T-helper 17 cell (primary cell): ENCODE measurements at regions not wholly inside any gene's neighbourhood (a gene's known extent, or its start where the extent isn't known, plus 50 kb on each side); places are given as distances from the start of the nearest gene placed in this dataset.
"Not testable (repeated sequence)": the region's sequence is repeated elsewhere in the genome, so short reads cannot be mapped to it uniquely, and the experiment has no call there.

ENCODE experiments used
- ATAC-seq: fragments of 150-1000 bp; cut with Tn5 transposase; 2 replicates; pipeline ENCODE4 v1.10.0; 2021; ENCODE audit warnings: mild to moderate bottlenecking, moderate library complexity
- DNase-seq, 3 donors: peaks; one replicate each; pipeline versions ENCODE4 v3.0.0 to v3.0.0-alpha.2; 2020 to 2021
- H3K9me3 ChIP-seq: one replicate; pipeline ENCODE4 v1.7.0; 2013; ENCODE audit warnings: low read length, mild to moderate bottlenecking; ENCODE audit not compliant: control insufficient read depth, poor library complexity, severe bottlenecking
- H3K27ac Mint-ChIP-seq: one replicate; pipeline ENCODE4 v1.8.0; 2022; ENCODE audit warnings: mild to moderate bottlenecking, moderate library complexity, mixed read lengths
- H3K27me3 Mint-ChIP-seq: one replicate; pipeline ENCODE4 v1.8.0; 2022; ENCODE audit warnings: mixed read lengths
- H3K36me3 Mint-ChIP-seq: one replicate; pipeline ENCODE4 v1.8.0; 2022; ENCODE audit warnings: low read depth, mixed read lengths
- H3K4me1 Mint-ChIP-seq: one replicate; pipeline ENCODE4 v1.8.0; 2022; ENCODE audit warnings: mild to moderate bottlenecking, mixed read lengths
- H3K4me3 Mint-ChIP-seq: one replicate; pipeline ENCODE4 v1.8.0; 2022; ENCODE audit warnings: mild to moderate bottlenecking, moderate library complexity, mixed read lengths

DNA sequence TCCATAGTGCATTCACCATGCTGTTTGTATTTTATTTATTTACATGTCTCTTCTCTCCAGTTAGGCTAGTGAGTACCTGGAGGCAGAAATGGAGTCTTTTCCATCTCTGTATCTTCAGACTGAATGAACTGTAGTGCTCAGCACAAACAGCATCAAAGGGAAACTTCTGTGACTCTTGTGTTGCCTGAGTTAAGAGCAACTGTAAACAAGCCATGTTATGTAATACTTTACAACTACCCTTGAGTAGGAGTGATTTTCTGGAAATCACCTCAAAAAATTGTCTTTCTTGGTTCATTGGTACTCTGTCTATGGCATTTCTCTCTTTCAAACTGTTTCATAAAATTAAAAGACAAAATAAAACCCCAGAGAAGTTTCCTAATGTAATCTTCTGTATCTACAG is 258.3 kb downstream of the CGGBP1 start:
- peaks cover 8% of the 10 kb centered on the region for H3K4me1 Mint-ChIP-seq
- H3K9me3 ChIP-seq = peaks cover 3% of the 10 kb centered on the region
- peaks cover 42% of the 10 kb centered on the region for H3K27me3 Mint-ChIP-seq
- peaks cover 7% of the 10 kb centered on the region for H3K36me3 Mint-ChIP-seq
- no peak overlapping the region for H3K4me3 Mint-ChIP-seq
- DNase-seq (no peak), ATAC-seq (peak; percentile 28)
- no peak overlapping the region for H3K27ac Mint-ChIP-seq

DNA sequence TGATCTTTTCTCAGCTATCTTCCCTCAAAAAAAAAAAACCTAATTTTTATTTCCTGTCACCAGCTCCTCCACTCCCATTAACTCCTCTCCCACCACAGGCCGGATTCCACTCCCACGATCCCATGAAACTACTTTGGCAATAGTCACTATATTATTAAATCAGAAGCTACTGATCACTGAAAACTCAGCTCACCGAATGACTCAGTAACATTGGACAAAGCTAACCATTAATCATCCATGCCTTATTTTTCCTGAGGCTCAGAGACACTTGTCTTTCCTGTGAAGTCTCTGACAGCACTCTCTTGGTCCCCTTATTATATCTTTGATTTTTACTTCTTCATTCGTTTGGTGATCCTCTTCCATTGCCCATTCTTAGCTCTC is 260.2 kb downstream of the CGGBP1 start:
- no peak for DNase-seq

DNA sequence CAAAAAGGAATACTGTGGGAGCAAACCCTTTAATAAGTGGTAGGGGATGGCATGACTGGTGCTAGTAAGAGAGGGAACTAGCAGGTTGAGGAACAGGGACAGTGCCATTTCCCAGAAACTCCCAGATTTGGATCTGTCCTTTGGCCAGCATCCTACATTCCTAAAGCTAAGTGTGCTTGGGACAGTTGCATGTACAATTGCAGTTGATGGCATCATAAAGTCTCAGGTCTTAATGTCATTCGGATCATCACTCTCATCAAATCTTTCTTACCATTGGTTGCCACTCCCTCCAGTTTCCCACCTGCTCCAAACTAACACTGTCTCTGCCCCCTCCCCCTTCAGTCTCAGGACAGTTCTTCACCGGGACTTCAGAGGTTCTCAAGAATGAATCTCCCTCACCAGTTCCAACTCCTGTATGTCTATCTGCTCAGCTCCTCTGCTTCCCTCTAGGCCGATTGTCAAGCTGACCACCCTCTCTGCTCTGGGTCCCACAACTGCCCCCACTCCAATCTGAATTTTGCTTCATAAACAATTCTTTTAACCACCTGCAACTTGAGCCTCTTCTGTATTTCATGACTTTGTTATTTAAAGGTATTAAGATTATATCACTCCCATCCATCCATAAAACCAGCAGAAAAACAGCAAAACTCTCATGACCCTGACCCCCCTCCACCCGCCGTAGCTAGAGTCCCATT is 260.8 kb downstream of the CGGBP1 start:
- no peak overlapping the region for H3K27ac Mint-ChIP-seq
- H3K27me3 Mint-ChIP-seq = peaks cover 55% of the 10 kb centered on the region
- peaks cover 3% of the 10 kb centered on the region for H3K9me3 ChIP-seq
- peaks cover 10% of the 10 kb centered on the region for H3K36me3 Mint-ChIP-seq
- ATAC-seq (no peak), DNase-seq (no peak)
- H3K4me1 Mint-ChIP-seq = peaks cover 12% of the 10 kb centered on the region
- H3K4me3 Mint-ChIP-seq = no peak overlapping the region

More for the DNA sequence above, 260.2 kb downstream of the CGGBP1 start:
- Mint-ChIP-seq H3K4me3 (no peak overlapping the region), H3K4me1 (peaks cover 8% of the 10 kb centered on the region), H3K27ac (no peak overlapping the region), H3K27me3 (peaks cover 50% of the 10 kb centered on the region), H3K36me3 (peaks cover 7% of the 10 kb centered on the region)
- peaks cover 3% of the 10 kb centered on the region for H3K9me3 ChIP-seq
- no peak for ATAC-seq

DNA sequence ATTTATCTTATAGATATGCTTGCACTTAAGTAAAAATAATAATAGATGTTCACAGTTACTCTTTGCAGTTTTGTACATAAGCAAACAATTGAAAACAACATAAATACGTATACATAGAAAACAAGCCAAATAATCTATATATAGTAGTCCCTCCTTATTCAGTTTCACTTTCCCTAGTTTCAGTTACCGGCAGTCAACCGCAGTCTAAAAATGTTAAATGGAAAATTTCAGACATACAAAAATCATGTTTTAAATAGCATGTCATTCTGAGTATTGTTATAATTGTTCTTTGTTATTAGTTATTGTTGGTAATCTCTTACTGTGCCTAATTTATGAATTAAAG is 262.0 kb downstream of the CGGBP1 start:
- Mint-ChIP-seq H3K36me3 (peaks cover 10% of the 10 kb centered on the region), H3K27me3 (peaks cover 61% of the 10 kb centered on the region), H3K4me3 (no peak overlapping the region), H3K4me1 (peaks cover 17% of the 10 kb centered on the region), H3K27ac (no peak overlapping the region)
- no peak for ATAC-seq
- H3K9me3 ChIP-seq = peaks cover 3% of the 10 kb centered on the region
- DNase-seq = no peak

DNA sequence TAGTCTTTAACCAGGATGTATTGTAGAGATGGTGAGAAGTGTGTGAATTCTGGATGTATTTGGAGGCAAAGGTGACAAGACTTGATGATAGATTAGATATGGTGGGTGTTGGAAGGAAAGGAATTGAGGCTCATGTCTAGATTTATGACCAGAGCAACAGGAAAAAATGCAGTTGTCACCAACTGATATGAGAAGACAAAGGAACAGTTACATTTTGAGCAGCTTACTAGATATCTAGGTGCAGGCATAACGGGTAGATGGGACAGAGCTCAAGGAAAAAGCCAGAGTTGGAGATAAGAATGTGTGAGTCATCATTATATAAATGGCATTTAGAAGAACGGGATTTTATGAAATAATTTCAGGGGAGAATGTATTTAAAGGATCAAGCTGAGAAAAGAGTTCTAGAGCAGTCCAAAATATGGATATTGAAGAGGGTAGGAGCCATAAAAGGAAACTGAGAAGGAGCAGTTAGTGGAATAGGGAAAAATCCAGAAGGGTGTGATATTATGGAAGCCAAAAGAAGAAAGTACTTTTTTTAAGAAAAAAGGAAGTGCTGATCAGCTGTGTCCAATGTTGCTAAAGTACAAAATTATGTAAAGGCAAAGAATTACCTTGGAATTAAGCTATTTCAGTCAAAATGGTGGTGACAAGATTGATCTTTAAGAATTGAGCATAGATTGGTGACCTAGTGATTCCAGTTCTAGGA is 262.5 kb downstream of the CGGBP1 start:
- peaks cover 3% of the 10 kb centered on the region for H3K9me3 ChIP-seq
- Mint-ChIP-seq H3K4me1 (peaks cover 17% of the 10 kb centered on the region), H3K36me3 (peaks cover 10% of the 10 kb centered on the region), H3K27me3 (peaks cover 63% of the 10 kb centered on the region), H3K4me3 (peak overlapping the region; percentile 1), H3K27ac (no peak overlapping the region)
- no peak for ATAC-seq
- DNase-seq = no peak

DNA sequence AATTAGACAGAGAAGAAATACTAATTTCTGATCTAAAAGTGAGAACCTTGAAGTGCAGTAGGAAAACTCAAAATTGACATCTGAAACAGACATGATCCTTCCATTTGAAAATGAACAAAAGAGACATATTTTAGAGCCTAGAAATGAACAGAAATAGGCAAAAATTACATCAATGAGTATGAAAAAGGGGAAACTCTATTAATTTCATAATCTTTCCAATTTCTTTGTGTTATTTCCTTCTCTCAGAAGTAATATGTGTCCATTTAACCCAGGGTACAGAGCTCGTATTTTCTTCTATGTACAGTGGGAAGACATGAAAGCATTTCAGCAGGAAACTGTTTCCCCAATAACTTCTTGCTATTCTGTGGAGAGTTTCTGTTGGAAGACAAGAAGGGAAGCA is 263.1 kb downstream of the CGGBP1 start:
- H3K36me3 Mint-ChIP-seq = peaks cover 10% of the 10 kb centered on the region
- H3K9me3 ChIP-seq = peaks cover 3% of the 10 kb centered on the region
- peaks cover 15% of the 10 kb centered on the region for H3K4me1 Mint-ChIP-seq
- H3K4me3 Mint-ChIP-seq = peak overlapping the region; percentile 1
- DNase-seq = no peak
- H3K27me3 Mint-ChIP-seq = peaks cover 66% of the 10 kb centered on the region
- H3K27ac Mint-ChIP-seq = no peak overlapping the region
- ATAC-seq = no peak

DNA sequence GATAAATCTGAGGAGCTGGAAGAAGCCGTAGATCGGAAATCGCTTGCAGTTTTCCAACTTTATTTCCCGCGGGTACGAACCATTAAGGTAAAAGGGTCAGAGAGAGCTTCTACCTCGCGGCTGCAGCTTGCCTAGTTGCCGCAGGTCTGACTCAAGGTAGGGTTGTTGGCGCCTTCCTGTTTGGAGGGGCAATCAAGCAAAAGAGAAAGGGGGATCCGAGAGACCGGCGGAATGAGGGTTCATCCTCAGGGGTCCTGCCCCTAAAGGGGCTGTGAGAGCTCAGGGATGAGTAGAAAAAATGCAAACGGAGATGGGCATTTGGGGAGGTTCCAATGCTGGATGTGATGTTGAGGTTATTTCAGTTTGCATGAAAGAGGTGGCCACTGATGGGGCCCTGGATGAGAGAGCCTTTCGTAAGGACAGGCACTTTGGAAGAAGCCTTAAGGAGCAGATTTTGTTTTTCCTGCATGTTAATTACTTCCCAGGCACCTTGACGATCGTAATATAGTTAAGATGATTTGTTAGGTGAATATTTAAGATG is 265.4 kb downstream of the CGGBP1 start:
- Mint-ChIP-seq H3K4me1 (peaks cover 15% of the 10 kb centered on the region), H3K27ac (no peak overlapping the region), H3K4me3 (peak overlapping the region; percentile 83), H3K27me3 (peaks cover 78% of the 10 kb centered on the region), H3K36me3 (peaks cover 6% of the 10 kb centered on the region)
- DNase-seq = no peak
- ATAC-seq = no peak
- peaks cover 3% of the 10 kb centered on the region for H3K9me3 ChIP-seq

DNA sequence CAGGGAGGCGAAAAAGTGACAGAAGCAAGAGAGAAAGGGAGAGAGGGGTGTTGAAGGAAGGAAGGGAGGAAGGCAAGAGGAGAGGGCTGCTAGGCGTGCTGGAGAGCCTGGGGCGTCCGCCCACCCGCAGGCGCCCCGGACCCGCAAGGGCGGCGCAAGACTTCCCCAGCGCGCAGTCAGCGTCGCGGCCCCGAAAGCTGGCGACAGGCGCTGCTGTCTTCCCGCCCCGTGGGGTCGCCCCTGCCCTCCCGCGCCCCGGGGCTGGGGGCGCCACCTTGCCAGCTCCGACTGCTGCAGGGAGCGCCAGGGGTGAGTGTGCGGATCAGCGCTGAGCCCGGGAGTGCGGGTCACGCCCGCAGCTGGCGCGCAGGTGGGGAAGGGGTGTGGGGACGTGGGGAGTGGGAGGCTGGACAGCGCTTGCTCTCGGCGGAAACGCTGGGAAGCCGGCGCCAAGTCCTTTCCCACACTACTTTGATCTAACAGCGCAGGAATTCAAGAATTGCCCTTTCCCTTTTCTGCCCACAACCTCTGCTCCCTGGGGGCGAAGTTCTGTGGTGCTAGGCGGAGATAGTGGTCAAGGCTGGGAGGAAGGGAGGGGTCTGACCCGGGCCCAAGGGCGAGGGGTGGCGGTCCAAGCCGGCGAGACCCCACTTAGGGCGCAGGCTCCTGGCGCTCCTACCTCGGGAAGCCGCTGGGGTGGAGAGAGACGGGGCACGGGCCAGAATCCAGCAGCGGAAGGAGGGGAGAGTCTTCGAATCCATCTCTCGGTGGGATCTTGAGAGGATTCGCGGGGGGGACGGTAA is 266.1 kb downstream of the CGGBP1 start, which contains the start of gene HTR1F:
HTR1F (plus strand) TSS at position 173 of the 803 bp plus-strand sequence.
- H3K4me3 Mint-ChIP-seq = peak within 1 kb of the TSS; percentile 83
- peaks cover 3% of the 10 kb centered on the region for H3K9me3 ChIP-seq
- H3K27ac Mint-ChIP-seq = no peak within 1 kb of the TSS
- peaks cover 6% of the 10 kb centered on the region for H3K36me3 Mint-ChIP-seq
- DNase-seq (no peak), ATAC-seq (peak; percentile 28)
- peaks cover 71% of the 10 kb centered on the region for H3K27me3 Mint-ChIP-seq
- H3K4me1 Mint-ChIP-seq = peaks cover 15% of the 10 kb centered on the region

DNA sequence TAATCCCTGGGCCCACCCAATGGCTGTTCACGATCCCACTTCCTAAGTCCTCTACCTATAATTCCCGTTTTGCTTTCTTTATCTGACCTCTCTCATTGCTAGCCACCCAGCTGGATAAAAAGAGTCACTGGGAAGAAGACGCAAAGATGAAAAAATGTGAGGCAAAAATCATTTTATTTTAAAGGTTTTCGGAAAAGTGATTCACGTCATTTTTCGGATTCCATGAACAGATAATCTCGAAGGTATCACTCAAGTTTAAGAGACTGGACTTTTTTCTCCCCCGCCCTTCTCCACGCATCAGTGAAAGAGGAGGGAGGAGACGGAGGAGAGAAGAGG is 266.6 kb downstream of the CGGBP1 start:
- H3K4me3 Mint-ChIP-seq = peak overlapping the region; percentile 83
- DNase-seq (no peak), ATAC-seq (no peak)
- H3K4me1 Mint-ChIP-seq = peaks cover 15% of the 10 kb centered on the region
- H3K36me3 Mint-ChIP-seq = peaks cover 6% of the 10 kb centered on the region
- H3K27me3 Mint-ChIP-seq = peaks cover 65% of the 10 kb centered on the region
- H3K27ac Mint-ChIP-seq = no peak overlapping the region
- peaks cover 3% of the 10 kb centered on the region for H3K9me3 ChIP-seq

DNA sequence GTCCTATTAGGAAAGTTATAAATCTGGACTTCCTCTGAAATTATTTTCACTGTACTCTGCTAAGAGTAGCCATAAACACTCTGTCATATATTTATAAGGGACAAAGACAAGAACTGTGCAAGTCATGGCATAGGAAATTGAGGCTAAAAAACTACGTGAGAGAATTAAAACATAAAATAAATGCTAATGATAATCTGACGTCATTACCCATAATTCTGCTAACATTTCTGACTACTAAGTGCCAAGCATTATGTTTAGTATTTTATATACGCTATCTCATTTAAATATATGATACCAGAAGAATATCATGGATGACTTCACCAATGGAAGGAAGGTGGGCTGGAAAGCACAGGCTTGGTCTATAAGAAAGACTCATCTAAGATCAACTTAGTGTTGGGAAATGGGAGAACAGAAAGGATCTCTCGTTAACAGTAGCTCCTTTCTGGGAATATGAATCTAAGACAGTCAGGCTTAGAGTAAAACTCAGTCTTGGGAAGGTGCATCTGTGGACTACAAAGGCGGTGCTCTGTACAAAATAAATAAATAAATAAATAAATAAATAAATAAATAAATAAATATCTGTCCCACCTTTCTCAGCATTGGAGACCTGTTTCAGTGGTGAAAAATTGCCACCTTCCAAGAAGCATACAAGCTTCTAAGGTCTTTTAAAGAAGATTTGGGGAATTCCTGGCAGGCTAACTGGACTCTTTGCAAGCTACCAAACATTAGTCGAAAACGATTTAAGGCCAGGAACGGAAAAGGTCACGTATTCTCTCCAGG is 267.4 kb downstream of the CGGBP1 start:
- no peak overlapping the region for H3K4me3 Mint-ChIP-seq
- no peak for ATAC-seq

DNA sequence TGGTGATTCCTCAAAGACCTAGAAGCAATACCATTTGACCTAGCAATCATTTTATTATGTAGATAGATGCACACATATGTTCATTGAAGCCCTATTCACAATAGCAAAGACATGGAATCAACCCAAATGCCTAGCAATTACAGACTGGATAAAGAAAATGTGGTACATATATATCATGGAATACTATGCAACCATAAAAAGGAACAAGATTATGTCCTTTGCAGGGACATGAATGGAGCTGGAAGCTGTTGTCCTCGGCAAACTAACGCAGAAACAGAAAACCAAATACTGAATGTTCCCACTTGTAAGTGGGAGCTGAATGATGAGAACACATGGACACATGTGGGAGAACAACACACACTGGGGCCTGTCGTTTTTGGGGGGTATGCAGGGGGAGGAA is 269.8 kb downstream of the CGGBP1 start:
- H3K36me3 Mint-ChIP-seq, ATAC-seq, H3K27ac Mint-ChIP-seq, DNase-seq, H3K4me1 Mint-ChIP-seq, H3K9me3 ChIP-seq, H3K4me3 Mint-ChIP-seq: not testable (repeated sequence)
- peaks cover 52% of the 10 kb centered on the region for H3K27me3 Mint-ChIP-seq

More for the DNA sequence above, 267.4 kb downstream of the CGGBP1 start:
- peaks cover 15% of the 10 kb centered on the region for H3K4me1 Mint-ChIP-seq
- H3K9me3 ChIP-seq = peaks cover 3% of the 10 kb centered on the region
- no peak for DNase-seq
- H3K36me3 Mint-ChIP-seq = peaks cover 6% of the 10 kb centered on the region
- H3K27me3 Mint-ChIP-seq = peaks cover 62% of the 10 kb centered on the region
- no peak overlapping the region for H3K27ac Mint-ChIP-seq

DNA sequence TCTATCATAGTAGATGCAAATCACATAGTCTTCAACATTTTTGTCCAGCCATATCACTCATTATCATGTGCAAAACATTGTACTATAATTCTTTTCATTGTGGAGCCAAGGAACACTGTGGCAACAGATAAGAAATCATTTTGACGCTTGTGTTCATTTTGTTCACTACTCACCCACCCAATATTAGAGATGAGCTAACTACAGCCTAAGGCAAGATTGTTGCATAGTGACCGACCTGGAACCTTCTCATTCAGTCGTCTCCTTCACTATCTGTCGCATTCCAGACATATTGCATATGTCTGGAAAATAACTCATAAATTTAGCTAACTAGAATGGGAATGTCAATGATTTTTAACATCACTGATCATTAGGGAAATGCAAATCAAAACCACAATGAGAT is 270.3 kb downstream of the CGGBP1 start:
- DNase-seq (no peak), ATAC-seq (no peak)
- Mint-ChIP-seq H3K4me3 (no peak overlapping the region), H3K27me3 (peaks cover 50% of the 10 kb centered on the region), H3K4me1 (peaks cover 9% of the 10 kb centered on the region), H3K27ac (no peak overlapping the region), H3K36me3 (peaks cover 3% of the 10 kb centered on the region)
- no peaks in the 10 kb centered on the region for H3K9me3 ChIP-seq
